Thyroid gland (tissue), 4 donors: ENCODE measurements at regions not wholly inside any gene's neighbourhood (a gene's known extent, or its start where the extent isn't known, plus 50 kb on each side); places are given as distances from the start of the nearest gene placed in this dataset.

Source experiments
- CTCF ChIP-seq, 6 experiments: fragments of 200-600 bp in 3 of 6; fragments of 450-650 bp in 3 of 6; sonication (generic) in 3 of 6; IDR thresholded peaks; one replicate each; pipeline ENCODE4 v1.5.1; 2016 to 2019; ENCODE audit warnings: antibody characterized with exemption in 6 of 6, mild to moderate bottlenecking in 2 of 6, inconsistent platforms in 1 of 6, moderate library complexity in 1 of 6
- POLR2A ChIP-seq, 2 donors: fragments of 450-650 bp; IDR thresholded peaks; one replicate each; pipeline ENCODE4 v1.6.1; 2017; ENCODE audit warnings: antibody characterized with exemption in 2 of 2, mild to moderate bottlenecking in 2 of 2, moderate library complexity in 1 of 2

- TF ChIP-seq POLR2A (IDR thresholded peaks at IDR 0.05) (no peak), CTCF (IDR thresholded peaks at IDR 0.05) (no peak)
Observed at GRCh38 chr5:135157421-135158313, 123.6 kb upstream of the PITX1 start.
